Memory B cell (primary cell): ENCODE measurements at regions not wholly inside any gene's neighbourhood (a gene's known extent, or its start where the extent isn't known, plus 50 kb on each side); places are given as distances from the start of the nearest gene placed in this dataset.

Experiments used
- ATAC-seq: fragments of 150-1000 bp; cut with Tn5 transposase; 2 replicates; pipeline ENCODE4 v1.10.0; 2021; ENCODE audit warnings: low read depth, mild to moderate bottlenecking, moderate library complexity
- DNase-seq, 2 donors: peaks; one replicate each; pipeline ENCODE4 v3.0.0; 2022; ENCODE audit warnings: low spot score in 2 of 2
- H3K27ac Mint-ChIP-seq: one replicate; pipeline ENCODE4 v1.8.0; 2022; ENCODE audit warnings: mild to moderate bottlenecking, moderate library complexity, mixed read lengths
- H3K27me3 Mint-ChIP-seq: one replicate; pipeline ENCODE4 v1.8.0; 2022; ENCODE audit warnings: mixed read lengths
- H3K36me3 Mint-ChIP-seq: one replicate; pipeline ENCODE4 v1.8.0; 2022; ENCODE audit warnings: mild to moderate bottlenecking, mixed read lengths
- H3K4me1 Mint-ChIP-seq: one replicate; pipeline ENCODE4 v1.8.0; 2022; ENCODE audit warnings: mixed read lengths
- H3K4me3 Mint-ChIP-seq: one replicate; pipeline ENCODE4 v1.8.0; 2022; ENCODE audit warnings: mild to moderate bottlenecking, moderate library complexity, mixed read lengths
- H3K9me3 Mint-ChIP-seq: one replicate; pipeline ENCODE4 v1.8.0; 2022; ENCODE audit warnings: mixed read lengths

GRCh38 chr21:36596174-36596573 lies 102.7 kb upstream of the SIM2 start:
- peaks cover 1% of the 10 kb centered on the region for H3K36me3 Mint-ChIP-seq
- no peak overlapping the region for H3K27ac Mint-ChIP-seq
- H3K4me3 Mint-ChIP-seq: no peak overlapping the region
- H3K9me3 Mint-ChIP-seq: peaks cover 6% of the 10 kb centered on the region
- no peak for ATAC-seq
- DNase-seq: no peak
- peaks cover 29% of the 10 kb centered on the region for H3K27me3 Mint-ChIP-seq
- H3K4me1 Mint-ChIP-seq: no peaks in the 10 kb centered on the region

DNA sequence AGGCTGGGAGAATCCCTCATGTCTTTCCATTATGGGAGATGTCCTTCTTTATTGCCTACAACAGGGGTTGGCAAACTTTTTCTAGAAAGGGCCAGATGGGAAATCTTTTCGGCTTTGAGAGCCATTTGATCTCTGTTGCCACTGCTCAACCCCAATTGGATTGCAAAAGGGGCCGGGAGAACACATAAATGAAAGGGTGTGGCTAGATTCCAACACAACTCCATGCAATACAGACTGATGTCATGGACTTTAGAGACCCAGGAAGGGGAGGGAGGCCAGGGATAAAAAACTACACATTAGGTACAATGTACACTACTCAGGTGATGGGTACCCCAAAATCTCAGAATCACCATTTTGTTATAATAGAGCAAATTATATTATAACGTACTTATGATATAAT lies 97.6 kb upstream of the SIM2 start:
- peaks cover 1% of the 10 kb centered on the region for H3K36me3 Mint-ChIP-seq
- DNase-seq (no peak), ATAC-seq (no peak)
- H3K9me3 Mint-ChIP-seq: peaks cover 5% of the 10 kb centered on the region
- no peak overlapping the region for H3K27ac Mint-ChIP-seq
- H3K4me1 Mint-ChIP-seq: no peaks in the 10 kb centered on the region
- H3K27me3 Mint-ChIP-seq: peaks cover 14% of the 10 kb centered on the region
- H3K4me3 Mint-ChIP-seq: no peak overlapping the region

- no peak overlapping the region for H3K4me3 Mint-ChIP-seq
- H3K36me3 Mint-ChIP-seq: peaks cover 1% of the 10 kb centered on the region
- H3K4me1 Mint-ChIP-seq: no peaks in the 10 kb centered on the region
- ATAC-seq: no peak
- H3K27me3 Mint-ChIP-seq: peaks cover 16% of the 10 kb centered on the region
- H3K27ac Mint-ChIP-seq: no peak overlapping the region
- peaks cover 5% of the 10 kb centered on the region for H3K9me3 Mint-ChIP-seq
- DNase-seq: no peak
Measured at GRCh38 chr21:36602735-36603134, 96.2 kb upstream of the SIM2 start.

DNA sequence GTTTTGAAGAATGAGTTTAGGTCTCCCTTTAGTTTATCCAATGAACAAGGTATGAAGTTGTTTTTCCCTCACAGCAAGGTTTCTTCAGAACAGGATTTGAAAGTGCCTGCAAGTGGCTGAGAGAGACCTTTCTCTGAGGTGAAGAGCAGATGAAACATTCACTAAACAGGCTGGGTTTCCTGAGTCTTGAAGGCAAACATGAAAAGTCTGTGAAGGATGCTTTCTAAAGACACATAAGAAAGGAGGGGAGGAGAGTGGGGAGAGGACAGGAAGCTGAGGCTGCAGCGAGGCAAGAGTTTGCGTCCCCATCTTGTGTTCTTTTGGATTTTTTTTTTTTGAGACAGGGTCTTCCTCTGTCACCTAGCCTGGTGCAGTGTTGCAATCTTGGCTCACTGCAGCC lies 95.7 kb upstream of the SIM2 start:
- DNase-seq (no peak), ATAC-seq (no peak)
- H3K9me3 Mint-ChIP-seq: peaks cover 5% of the 10 kb centered on the region
- H3K27ac Mint-ChIP-seq: no peak overlapping the region
- H3K36me3 Mint-ChIP-seq: peaks cover 1% of the 10 kb centered on the region
- H3K4me3 Mint-ChIP-seq: no peak overlapping the region
- H3K4me1 Mint-ChIP-seq: no peaks in the 10 kb centered on the region
- peaks cover 16% of the 10 kb centered on the region for H3K27me3 Mint-ChIP-seq

GRCh38 chr21:36605426-36605825 lies 93.5 kb upstream of the SIM2 start:
- ATAC-seq (no peak), DNase-seq (no peak)
- Mint-ChIP-seq H3K4me3 (no peak overlapping the region), H3K27ac (no peak overlapping the region), H3K27me3 (peaks cover 13% of the 10 kb centered on the region), H3K36me3 (no peaks in the 10 kb centered on the region), H3K4me1 (no peaks in the 10 kb centered on the region), H3K9me3 (peaks cover 7% of the 10 kb centered on the region)

GRCh38 chr21:36606287-36606982 lies 92.5 kb upstream of the SIM2 start:
- H3K9me3 Mint-ChIP-seq: peaks cover 10% of the 10 kb centered on the region

DNA sequence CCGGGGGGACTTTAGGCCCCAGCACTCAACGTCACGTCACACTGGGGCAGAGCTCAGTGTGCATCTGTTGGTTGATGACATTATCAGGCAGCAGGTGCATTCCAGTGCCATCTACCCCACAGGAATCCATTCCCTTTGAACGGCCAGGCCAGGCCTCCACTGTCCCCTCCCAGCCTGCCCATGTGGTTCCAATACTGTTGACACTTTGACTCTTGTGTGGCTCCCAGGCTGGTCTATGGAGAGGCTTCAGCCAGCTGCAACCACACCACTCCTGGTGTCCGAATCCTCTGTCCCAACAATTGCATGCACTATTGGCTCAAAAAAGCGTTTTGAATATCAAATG lies 92.0 kb upstream of the SIM2 start:
- ATAC-seq (no peak), DNase-seq (no peak)
- no peaks in the 10 kb centered on the region for H3K4me1 Mint-ChIP-seq
- H3K27me3 Mint-ChIP-seq: peaks cover 13% of the 10 kb centered on the region
- H3K27ac Mint-ChIP-seq: no peak overlapping the region
- no peak overlapping the region for H3K4me3 Mint-ChIP-seq
- H3K36me3 Mint-ChIP-seq: no peaks in the 10 kb centered on the region
- H3K9me3 Mint-ChIP-seq: peaks cover 10% of the 10 kb centered on the region

More at GRCh38 chr21:36606287-36606982, 92.5 kb upstream of the SIM2 start:
- Mint-ChIP-seq H3K27me3 (peaks cover 13% of the 10 kb centered on the region), H3K27ac (no peak overlapping the region), H3K4me3 (no peak overlapping the region), H3K4me1 (no peaks in the 10 kb centered on the region), H3K36me3 (no peaks in the 10 kb centered on the region)
- no peak for DNase-seq
- ATAC-seq: no peak

DNA sequence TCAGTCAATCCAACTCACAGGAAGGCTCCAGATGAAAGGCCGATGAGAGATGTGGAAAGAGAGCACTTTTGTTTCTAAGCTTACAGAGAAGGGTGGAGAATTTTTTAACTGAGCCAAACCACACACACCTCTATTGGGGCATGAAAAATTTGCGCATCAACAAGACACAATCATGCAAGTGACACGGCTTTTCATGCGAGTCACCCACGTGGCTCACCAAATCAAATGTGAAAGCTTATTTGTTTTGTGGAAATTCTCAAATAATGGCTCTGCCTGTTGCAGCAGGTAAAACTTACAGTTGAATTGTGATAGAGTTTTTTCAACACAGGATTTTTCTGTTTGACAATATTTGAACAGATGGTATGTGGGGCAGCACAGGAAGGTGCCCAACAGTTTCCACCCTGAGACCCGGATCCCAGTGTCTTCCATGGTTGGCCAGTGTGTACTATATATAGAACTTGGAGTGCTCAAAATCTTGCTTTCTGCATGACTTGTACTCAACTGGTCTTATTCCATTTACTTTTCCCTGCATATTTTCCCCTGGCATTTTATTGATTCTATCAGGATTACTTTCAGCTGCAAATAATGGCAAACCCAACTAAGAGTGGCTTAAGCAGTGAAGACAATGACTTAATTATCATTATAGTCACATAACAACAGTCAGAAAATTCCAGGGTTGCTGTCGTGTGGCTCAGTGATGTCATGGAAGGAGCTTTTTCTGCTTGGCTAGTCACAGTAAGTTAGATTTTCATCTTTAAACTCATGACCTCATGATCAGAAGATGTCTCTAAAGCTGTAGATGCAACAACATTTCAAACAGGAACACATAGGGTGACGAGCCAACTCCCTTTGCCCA lies 90.6 kb upstream of the SIM2 start:
- ATAC-seq: no peak
- DNase-seq: no peak
- H3K9me3 Mint-ChIP-seq: peaks cover 10% of the 10 kb centered on the region

DNA sequence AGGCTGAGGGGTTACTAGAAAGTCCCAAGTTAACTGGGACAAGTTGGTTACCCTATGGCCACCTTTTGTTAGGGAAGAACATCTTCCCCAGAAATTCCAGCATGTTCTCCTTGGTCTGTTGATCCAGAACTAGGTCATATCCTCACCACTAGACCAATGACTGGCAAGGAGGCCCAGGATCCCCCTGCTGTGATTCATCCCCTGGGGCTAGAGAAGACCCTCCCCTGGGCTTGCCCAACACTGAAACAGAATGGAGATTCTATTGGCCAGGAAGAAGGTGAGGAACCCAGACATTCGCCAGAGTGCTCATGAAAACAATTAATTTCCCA lies 90.1 kb upstream of the SIM2 start:
- Mint-ChIP-seq H3K4me3 (no peak overlapping the region), H3K27me3 (peaks cover 16% of the 10 kb centered on the region), H3K9me3 (peaks cover 10% of the 10 kb centered on the region), H3K4me1 (no peaks in the 10 kb centered on the region), H3K36me3 (no peaks in the 10 kb centered on the region), H3K27ac (no peak overlapping the region)
- DNase-seq (no peak), ATAC-seq (no peak)

More for the DNA sequence above, 90.6 kb upstream of the SIM2 start:
- no peak overlapping the region for H3K27ac Mint-ChIP-seq
- no peak overlapping the region for H3K4me3 Mint-ChIP-seq
- peaks cover 16% of the 10 kb centered on the region for H3K27me3 Mint-ChIP-seq
- H3K36me3 Mint-ChIP-seq: no peaks in the 10 kb centered on the region
- H3K4me1 Mint-ChIP-seq: no peaks in the 10 kb centered on the region

DNA sequence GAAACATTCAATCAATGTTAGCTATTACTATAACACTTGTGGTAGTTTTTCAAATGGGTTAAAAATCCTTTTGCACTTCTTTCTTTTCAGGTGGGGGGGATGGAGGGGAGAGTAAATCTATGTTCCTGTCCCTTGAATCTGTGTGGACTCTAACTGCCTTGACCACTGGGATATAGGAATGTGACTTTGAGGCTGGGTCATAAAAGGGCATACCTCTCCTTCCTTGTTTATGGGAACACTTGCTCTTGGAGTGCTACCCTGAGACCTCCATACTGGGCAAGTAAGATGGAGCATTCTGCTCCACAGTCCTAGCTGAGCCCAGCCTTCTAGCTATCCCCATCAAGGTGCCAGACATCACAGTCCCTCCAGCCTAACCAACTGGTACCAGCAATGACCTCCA lies 89.3 kb upstream of the SIM2 start:
- Mint-ChIP-seq H3K27me3 (peaks cover 15% of the 10 kb centered on the region), H3K4me1 (no peaks in the 10 kb centered on the region), H3K27ac (no peak overlapping the region), H3K9me3 (peaks cover 12% of the 10 kb centered on the region), H3K4me3 (no peak overlapping the region), H3K36me3 (no peaks in the 10 kb centered on the region)
- ATAC-seq: no peak
- no peak for DNase-seq

DNA sequence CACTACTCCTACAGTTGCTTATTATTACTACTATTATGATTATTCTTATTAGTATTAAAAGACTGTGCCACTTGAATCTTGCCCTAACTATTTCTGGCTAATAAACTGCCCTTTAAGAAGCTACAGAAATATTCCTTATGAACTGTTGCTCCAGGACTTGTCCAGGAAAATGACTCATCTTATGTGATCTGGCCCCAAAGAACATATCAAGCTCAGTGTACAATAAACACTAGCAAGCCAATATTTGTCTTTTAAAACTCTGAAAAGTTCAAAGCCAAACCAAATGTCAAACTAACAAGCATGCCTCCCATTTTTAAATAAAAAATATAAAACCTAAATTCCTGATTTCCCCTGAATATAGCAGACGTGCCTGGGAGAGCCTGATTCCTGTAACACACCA lies 88.7 kb upstream of the SIM2 start:
- ATAC-seq (no peak), DNase-seq (no peak)
- H3K4me3 Mint-ChIP-seq: no peak overlapping the region
- peaks cover 13% of the 10 kb centered on the region for H3K9me3 Mint-ChIP-seq
- peaks cover 12% of the 10 kb centered on the region for H3K27me3 Mint-ChIP-seq
- H3K4me1 Mint-ChIP-seq: no peaks in the 10 kb centered on the region
- H3K27ac Mint-ChIP-seq: no peak overlapping the region
- no peaks in the 10 kb centered on the region for H3K36me3 Mint-ChIP-seq

DNA sequence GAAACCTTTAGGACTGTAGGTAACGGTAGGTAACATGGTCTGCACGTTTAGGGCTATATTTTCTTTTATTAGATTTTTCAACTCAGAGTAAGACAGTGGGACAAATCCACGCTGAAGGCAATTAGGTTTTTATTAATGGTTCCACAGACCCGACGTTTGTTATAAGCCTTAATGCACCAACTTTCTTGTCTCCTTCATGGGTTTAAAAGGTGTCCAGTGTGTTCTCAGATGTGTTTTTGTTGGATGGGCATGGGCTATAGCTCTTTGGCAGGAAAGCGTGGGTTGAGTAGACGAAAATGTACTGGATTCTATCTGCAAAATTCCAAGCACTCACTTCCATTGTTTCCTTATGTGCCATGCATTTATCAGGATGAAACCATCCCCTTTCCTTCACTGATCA lies 88.0 kb upstream of the SIM2 start:
- Mint-ChIP-seq H3K4me1 (no peaks in the 10 kb centered on the region), H3K36me3 (peaks cover 2% of the 10 kb centered on the region), H3K9me3 (peaks cover 13% of the 10 kb centered on the region), H3K4me3 (no peak overlapping the region), H3K27me3 (peaks cover 14% of the 10 kb centered on the region), H3K27ac (no peak overlapping the region)
- DNase-seq (no peak), ATAC-seq (no peak)

DNA sequence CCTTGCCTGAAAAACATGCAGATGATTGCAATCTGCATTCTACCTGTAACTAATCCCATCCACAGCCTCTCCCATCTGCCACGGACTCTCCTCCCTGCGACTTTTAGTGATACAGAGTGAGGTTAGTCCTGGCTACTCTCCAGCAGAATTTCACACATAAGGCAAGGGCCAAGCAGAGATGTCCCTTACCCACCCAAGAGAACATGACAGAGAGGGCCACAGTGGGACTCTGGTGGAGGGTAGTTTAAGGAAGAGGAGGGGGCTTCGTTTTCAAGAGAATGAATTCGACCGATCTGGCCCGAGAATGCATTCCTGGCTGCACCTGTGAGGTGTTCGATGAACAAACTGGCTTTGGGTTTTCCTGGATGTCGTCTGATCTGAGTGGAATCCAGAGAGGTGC lies 87.5 kb upstream of the SIM2 start:
- Mint-ChIP-seq H3K9me3 (peaks cover 13% of the 10 kb centered on the region), H3K36me3 (peaks cover 2% of the 10 kb centered on the region), H3K27me3 (peaks cover 14% of the 10 kb centered on the region), H3K4me1 (no peaks in the 10 kb centered on the region), H3K4me3 (no peak overlapping the region), H3K27ac (no peak overlapping the region)
- ATAC-seq (no peak), DNase-seq (no peak)

DNA sequence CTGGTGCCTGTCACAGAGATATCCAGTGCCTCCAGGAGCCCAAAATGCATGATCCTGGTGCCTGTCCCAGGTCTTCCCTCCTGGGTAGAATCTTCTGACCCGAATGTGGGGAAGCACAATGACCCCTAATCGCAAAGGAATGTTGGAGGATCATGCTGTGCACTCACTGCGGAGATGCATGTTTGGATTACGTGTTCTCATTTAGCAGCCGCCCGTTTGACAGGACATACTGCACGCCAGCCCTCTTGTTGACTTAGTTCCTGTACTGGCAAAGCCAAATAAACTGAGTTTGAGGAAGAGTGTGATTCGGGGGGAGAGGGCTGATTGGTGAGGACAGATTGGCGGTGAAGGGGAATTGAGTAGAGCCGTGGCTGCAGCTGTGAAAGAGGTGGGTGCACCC lies 85.9 kb upstream of the SIM2 start:
- peaks cover 2% of the 10 kb centered on the region for H3K36me3 Mint-ChIP-seq
- no peak for ATAC-seq
- no peak overlapping the region for H3K27ac Mint-ChIP-seq
- DNase-seq: no peak
- H3K4me1 Mint-ChIP-seq: no peaks in the 10 kb centered on the region
- peaks cover 17% of the 10 kb centered on the region for H3K9me3 Mint-ChIP-seq
- peaks cover 10% of the 10 kb centered on the region for H3K27me3 Mint-ChIP-seq
- no peak overlapping the region for H3K4me3 Mint-ChIP-seq

DNA sequence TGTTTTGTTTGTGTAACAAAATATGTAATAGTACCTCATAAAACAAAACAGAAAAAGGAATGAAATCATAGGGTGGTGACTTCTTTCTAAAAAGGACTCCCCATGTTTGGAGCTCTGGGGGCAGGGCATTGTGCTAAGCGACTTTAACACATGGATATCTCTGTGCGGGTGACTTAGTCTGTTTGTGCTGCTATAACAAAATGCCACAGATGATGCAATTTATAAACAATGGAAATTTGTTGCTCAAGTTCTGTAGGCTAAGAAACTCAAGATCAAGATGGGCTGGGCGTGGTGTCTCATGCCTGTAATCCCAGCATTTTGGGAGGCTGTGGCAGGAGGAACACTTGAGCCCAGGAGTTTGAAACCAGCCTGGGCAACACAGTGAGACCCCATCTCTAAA lies 85.4 kb upstream of the SIM2 start:
- Mint-ChIP-seq H3K36me3 (peaks cover 2% of the 10 kb centered on the region), H3K27ac (no peak overlapping the region), H3K9me3 (peaks cover 17% of the 10 kb centered on the region), H3K4me3 (no peak overlapping the region), H3K4me1 (no peaks in the 10 kb centered on the region), H3K27me3 (peaks cover 10% of the 10 kb centered on the region)
- no peak for DNase-seq
- no peak for ATAC-seq
